ENCODE measurements at regions not wholly inside any gene's neighbourhood (a gene's known extent, or its start where the extent isn't known, plus 50 kb on each side); places are given as distances from the start of the nearest gene placed in this dataset.

DNA sequence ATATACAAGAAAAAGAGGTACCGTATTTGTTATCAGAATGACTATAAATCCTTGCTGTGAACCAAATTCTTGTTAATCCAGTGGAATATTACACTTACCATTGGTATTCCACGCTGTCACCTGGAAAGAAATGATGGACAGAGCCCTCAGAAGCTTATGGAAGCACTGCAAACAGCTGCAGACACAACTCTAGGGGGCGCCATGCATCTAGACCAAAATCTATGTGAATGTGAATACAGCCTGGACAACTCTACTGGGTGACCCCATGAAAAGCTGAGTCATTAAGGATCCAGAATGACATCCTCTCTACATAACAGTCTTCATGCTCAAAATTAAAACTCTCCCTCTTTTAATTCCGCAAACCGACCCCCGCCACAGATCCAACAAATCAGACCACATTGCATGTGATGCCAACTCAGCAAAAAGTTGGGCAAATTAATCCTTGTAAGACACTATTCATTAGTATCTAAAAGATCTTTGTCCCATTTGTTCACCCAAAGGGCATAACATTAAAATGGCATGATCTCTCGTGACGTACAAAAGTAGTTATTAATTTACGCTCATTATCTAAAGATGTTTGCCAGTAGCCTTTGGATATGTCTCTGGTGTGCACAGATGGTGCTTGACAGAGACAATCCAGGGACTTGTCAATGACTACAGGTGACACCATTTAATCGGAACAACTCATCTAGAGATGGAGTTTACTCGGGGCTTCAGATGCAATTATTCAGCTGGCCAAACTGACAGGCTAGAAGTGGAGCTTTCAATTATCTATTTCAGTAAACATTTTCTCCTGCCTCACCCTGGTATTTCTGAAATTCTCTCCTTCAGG, 552.7 kb upstream of the PSMD7 start:
- Histone ChIP-seq H3K27me3 (no peaks in the 10 kb centered on the region), H3K4me3 (no peak overlapping the region), H3K36me3 (no peaks in the 10 kb centered on the region), H3K27ac (no peak overlapping the region), H3K4me1 (no peaks in the 10 kb centered on the region), H3K9me3 (no peaks in the 10 kb centered on the region)
- intact Hi-C loops (cut with DNase I) = no loop called here
- TF ChIP-seq POLR2AphosphoS5 (IDR thresholded peaks at IDR 0.05; ENCODE audit: insufficient read depth in 1 of 2, low read depth in 1 of 2) = no peak
- no peak for DNase-seq (ENCODE audit: extremely low spot score in 2 of 2)

DNA sequence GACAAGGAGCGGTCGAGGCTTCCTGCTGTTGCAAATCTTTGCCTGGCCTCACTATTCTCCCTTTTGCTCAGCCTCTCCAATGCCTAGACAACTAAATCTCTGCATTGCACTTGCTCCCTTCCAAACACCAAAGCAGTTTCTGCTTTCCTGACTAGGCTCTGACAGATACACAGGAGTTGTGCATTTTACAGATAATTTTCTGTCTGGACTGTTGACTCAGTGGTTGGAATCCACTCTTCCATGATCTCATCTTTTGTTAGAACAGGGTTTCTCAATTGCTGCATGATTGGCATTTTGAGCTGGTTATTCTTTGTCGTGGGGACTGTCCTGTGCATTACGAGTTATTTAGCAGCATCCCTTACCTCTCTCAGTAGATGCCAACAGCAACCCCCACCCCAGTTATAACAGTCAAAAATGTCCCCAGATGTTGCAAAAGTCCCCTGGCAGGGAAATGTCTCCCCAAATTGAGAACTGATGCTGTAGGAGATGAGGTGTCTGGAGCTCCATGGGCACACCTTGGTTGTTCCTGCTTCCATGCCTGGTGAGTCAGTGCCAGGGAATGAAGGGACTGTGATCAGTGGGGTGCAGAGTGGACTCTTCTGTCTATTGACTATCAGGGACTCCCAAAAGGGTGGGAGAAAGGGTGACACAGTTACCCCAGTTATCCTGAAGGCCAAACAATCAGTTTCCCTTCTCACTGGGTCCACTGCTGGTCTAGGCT, 557.4 kb upstream of the PSMD7 start:
- Histone ChIP-seq H3K4me3 (no peak overlapping the region), H3K36me3 (no peaks in the 10 kb centered on the region), H3K9me3 (no peaks in the 10 kb centered on the region), H3K27ac (no peak overlapping the region), H3K4me1 (no peaks in the 10 kb centered on the region), H3K27me3 (no peaks in the 10 kb centered on the region)
- no peak for TF ChIP-seq POLR2A (IDR thresholded peaks at IDR 0.05)
- TF ChIP-seq POLR2AphosphoS5 (IDR thresholded peaks at IDR 0.05; ENCODE audit: insufficient read depth in 1 of 2, low read depth in 1 of 2) = no peak
- TF ChIP-seq, protein P1, sequence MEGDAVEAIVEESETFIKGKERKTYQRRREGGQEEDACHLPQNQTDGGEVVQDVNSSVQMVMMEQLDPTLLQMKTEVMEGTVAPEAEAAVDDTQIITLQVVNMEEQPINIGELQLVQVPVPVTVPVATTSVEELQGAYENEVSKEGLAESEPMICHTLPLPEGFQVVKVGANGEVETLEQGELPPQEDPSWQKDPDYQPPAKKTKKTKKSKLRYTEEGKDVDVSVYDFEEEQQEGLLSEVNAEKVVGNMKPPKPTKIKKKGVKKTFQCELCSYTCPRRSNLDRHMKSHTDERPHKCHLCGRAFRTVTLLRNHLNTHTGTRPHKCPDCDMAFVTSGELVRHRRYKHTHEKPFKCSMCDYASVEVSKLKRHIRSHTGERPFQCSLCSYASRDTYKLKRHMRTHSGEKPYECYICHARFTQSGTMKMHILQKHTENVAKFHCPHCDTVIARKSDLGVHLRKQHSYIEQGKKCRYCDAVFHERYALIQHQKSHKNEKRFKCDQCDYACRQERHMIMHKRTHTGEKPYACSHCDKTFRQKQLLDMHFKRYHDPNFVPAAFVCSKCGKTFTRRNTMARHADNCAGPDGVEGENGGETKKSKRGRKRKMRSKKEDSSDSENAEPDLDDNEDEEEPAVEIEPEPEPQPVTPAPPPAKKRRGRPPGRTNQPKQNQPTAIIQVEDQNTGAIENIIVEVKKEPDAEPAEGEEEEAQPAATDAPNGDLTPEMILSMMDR (IDR thresholded peaks at IDR 0.05) = no peak
- DNase-seq (ENCODE audit: extremely low spot score in 2 of 2) = no peak
- intact Hi-C loops (cut with DNase I) = no loop called here

DNA sequence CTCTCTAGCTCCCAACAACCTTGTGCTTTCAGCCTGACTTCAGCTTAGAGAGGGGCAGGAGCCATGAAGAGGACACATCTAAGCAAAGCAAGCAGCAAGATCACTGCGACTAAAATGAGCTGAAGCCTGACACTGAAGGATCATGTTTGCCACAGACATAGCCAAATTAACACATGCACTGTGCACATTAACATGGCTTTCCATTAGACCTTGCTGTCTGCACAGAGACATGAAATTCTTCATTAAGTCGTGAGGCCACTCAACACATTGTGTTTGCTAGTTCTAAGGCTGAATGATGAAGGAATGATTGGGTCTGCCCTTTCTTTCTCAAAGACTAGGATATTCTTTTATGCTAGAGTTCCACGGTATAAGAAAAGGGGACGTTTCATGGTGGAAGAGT, 558.3 kb upstream of the PSMD7 start:
- no peaks in the 10 kb centered on the region for H3K4me1 ChIP-seq
- H3K27ac ChIP-seq = no peak overlapping the region
- no peaks in the 10 kb centered on the region for H3K27me3 ChIP-seq
- no peaks in the 10 kb centered on the region for H3K36me3 ChIP-seq
- H3K4me3 ChIP-seq = no peak overlapping the region
- no peaks in the 10 kb centered on the region for H3K9me3 ChIP-seq
- no peak for DNase-seq (ENCODE audit: extremely low spot score in 2 of 2)
- TF ChIP-seq, protein P1 (IDR thresholded peaks at IDR 0.05) = no peak
- TF ChIP-seq POLR2AphosphoS5 (IDR thresholded peaks at IDR 0.05; ENCODE audit: insufficient read depth in 1 of 2, low read depth in 1 of 2) (no peak), POLR2A (IDR thresholded peaks at IDR 0.05) (no peak)
- intact Hi-C loops (cut with DNase I) = no loop called here

DNA sequence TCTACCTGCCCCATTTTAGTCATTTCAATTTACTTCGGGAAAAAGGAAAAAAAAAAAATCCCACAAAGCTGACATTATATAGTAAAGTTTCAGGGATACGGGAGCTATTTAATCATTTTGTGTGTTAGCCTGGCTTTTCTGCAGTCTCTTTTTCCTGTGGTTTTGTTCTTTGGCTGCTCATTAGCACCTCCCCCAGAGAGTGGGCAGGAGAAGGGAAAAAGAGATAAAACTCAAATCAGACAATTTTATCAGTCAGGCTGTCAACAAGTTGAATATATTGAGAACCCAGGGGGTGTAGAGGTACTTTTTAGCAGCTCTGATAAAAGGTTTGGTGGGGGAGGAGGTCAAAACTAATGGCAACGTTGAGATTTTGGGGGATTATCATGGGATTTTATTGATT, 559.0 kb upstream of the PSMD7 start:
- no peaks in the 10 kb centered on the region for H3K27me3 ChIP-seq
- TF ChIP-seq POLR2AphosphoS5 (IDR thresholded peaks at IDR 0.05; ENCODE audit: insufficient read depth in 1 of 2, low read depth in 1 of 2) = no peak
- no peak for TF ChIP-seq POLR2A (IDR thresholded peaks at IDR 0.05)
- TF ChIP-seq, protein P1 (IDR thresholded peaks at IDR 0.05) = no peak
- H3K9me3 ChIP-seq = no peaks in the 10 kb centered on the region
- H3K27ac ChIP-seq = no peak overlapping the region
- intact Hi-C loops (cut with DNase I) = no loop called here
- H3K36me3 ChIP-seq = no peaks in the 10 kb centered on the region
- no peak overlapping the region for H3K4me3 ChIP-seq
- no peaks in the 10 kb centered on the region for H3K4me1 ChIP-seq
- no peak for DNase-seq (ENCODE audit: extremely low spot score in 2 of 2)

DNA sequence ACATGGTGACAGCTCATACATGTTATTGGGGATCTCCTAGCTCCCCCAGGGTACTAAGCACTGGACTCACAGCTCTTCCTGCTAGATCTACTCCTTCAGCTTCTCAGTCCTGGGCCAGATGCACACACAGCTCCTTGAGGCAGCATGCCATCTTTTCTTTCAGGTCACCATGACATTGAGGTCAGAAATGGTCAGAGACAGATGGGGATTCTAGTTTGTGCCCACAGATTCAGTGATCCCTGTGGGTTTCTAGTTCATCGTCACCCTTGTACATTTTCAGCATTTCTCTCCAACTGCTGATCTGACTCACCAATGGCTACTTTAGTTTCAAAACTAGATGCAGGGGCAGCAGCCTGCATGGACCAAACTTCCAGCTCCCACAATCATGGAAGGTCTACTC, 560.7 kb upstream of the PSMD7 start:
- Histone ChIP-seq H3K4me1 (no peaks in the 10 kb centered on the region), H3K27ac (no peak overlapping the region), H3K27me3 (no peaks in the 10 kb centered on the region), H3K36me3 (no peaks in the 10 kb centered on the region), H3K4me3 (no peak overlapping the region), H3K9me3 (no peaks in the 10 kb centered on the region)
- intact Hi-C loops (cut with DNase I) = no loop called here
- no peak for TF ChIP-seq POLR2A (IDR thresholded peaks at IDR 0.05)
- no peak for TF ChIP-seq POLR2AphosphoS5 (IDR thresholded peaks at IDR 0.05; ENCODE audit: insufficient read depth in 1 of 2, low read depth in 1 of 2)
- TF ChIP-seq, protein P1 (IDR thresholded peaks at IDR 0.05) = no peak
- no peak for DNase-seq (ENCODE audit: extremely low spot score in 2 of 2)

Data from vagina (tissue), 2 donors.